ENCODE measurements at regions not wholly inside any gene's neighbourhood (a gene's known extent, or its start where the extent isn't known, plus 50 kb on each side); places are given as distances from the start of the nearest gene placed in this dataset.
"Not testable (repeated sequence)": the region's sequence is repeated elsewhere in the genome, so short reads cannot be mapped to it uniquely, and the experiment has no call there.

GRCh38 chr5:30572279-30572678 is 621.2 kb upstream of the CDH6 start:
- DNase-seq, result no peak

DNA sequence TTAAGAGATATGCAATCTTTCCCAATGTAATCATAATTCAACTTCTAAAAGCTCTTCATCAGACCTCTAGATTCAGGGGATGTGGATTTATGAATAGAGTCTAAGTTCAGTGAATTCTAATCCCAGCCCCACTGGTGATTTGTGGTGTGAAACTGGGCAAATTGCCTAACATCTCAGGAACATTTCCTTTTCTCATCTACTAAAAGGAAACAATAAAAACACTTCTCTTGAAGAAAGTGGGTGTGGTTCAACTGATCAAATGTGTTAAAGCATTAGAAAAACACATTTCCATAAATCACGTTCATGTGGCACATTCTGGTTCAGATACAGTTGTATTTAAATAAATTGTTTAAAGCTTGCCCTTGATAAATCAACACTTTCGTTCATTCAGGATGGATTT is 631.7 kb upstream of the CDH6 start:
- no peak for DNase-seq

DNA sequence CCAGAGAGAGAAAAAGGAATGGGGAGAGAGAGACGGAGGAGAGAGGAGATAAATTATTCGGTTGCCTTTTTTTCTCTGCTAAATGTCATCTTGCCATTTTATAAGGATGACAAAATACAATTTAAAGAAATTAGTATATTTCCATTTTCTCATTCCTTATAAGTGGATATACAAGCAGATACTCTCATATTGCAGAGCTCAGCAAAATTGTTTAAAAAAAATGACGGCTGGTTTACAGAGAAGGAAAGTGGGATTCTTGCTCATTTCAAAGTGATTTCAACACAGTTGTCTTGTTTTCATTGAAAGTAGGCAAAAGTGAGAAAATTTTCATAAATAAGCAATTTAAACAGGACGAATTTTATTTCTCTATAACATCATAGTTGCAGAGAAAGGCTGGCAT is 641.9 kb upstream of the CDH6 start:
- DNase-seq, result no peak

GRCh38 chr5:30548580-30549305 is 644.7 kb upstream of the CDH6 start:
- DNase-seq, result no peak

- DNase-seq, result no peak
Observed at GRCh38 chr5:30540150-30540549, 653.3 kb upstream of the CDH6 start.

DNA sequence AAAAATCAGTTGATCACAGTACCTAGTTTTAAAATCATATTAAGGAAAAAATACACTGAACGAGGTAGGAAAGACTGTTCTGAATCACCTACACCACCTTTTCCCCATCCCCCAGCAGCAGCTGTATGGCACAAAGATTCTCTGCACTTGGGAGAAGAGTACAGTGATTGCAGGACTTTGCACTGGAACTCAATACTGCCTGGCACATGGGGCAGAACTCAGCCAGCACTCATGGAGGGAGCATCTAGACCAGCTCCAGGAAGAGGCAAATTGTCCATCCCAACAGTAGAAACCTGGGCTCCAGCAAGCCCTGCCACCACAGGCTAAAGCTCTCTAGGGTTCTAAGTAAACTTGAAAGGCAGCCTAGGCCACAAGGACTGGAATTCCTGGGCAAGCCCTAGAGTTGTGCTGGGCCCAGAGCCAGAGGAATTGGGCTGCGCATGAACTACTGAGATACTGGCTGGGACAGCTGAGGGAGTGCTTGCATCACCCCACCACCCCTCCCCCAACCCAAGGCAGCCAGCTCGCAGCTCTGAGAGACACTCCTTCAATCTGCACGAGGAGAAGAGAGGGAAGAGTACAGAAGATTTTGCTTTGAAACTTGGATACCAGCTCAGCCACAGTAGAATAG is 654.4 kb upstream of the CDH6 start:
- no peak for DNase-seq

DNA sequence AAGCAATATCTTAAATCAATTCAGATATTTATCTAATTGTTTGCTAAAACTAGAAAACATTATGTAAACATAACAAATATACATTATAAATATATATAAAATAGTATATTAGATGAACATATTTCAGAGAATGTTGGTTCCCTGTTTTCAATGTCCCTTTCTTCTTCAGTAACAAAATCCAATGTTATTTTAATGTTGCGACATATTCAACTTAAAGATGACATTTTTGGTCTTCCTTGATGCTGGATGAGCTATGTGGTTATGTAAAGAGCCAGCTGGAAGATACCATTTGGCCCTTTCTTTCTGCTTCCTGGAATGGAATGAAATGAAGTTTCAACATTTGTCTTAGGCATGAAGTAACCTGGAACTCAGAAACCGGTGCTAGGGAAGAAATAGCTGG is 668.1 kb upstream of the CDH6 start:
- no peak for DNase-seq

DNA sequence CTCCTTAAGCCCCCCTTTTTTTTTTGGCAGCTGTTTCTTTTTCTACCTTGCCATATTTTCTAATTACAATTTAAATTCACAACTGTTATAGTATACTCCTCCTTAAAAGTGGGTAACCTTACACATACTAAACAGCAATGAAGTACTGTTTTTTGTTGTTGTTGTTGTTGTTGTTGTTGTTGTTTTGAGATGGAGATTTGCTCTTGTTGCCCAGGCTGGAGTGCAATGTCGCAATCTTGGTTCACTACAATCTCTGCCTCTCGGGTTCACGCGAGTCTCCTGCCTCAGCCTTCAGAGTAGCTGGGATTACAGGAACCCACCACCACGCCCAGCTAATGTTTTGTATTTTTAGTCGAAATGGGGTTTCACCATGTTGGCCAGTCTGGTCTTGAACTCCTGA is 669.1 kb upstream of the CDH6 start:
- no peak for DNase-seq

- no peak for DNase-seq
Observed at GRCh38 chr5:30523061-30523460, 670.4 kb upstream of the CDH6 start.

- no peak for DNase-seq
Observed at GRCh38 chr5:30505014-30505886, 688.2 kb upstream of the CDH6 start.

- DNase-seq, result no peak
Observed at GRCh38 chr5:30502277-30502676, 691.2 kb upstream of the CDH6 start.

- DNase-seq, result no peak
Observed at GRCh38 chr5:30501065-30501464, 692.4 kb upstream of the CDH6 start.

- no peak for DNase-seq
Observed at GRCh38 chr5:30500513-30500912, 693.0 kb upstream of the CDH6 start.

DNA sequence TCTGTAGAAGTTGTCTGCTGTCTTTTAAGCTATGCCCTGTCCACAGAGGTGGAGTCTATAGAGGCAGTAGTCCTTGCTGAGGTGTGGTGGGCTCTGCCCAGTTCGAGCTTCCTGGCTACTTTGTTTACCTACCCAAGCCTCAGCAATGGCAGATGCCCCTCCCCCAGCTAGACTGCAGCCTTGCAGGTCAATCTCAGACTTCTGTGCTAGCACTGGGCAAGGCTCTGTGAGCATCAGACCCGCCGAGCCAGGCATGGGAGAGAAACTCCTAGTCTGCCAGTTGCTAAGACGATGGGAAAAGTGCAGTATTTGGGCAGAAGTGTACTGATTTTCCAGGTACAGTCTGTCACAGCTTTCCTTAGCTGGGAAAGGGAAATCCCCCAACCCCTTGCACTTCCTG is 694.1 kb upstream of the CDH6 start:
- DNase-seq, result no peak

GRCh38 chr5:30498972-30499371 is 694.5 kb upstream of the CDH6 start:
- no peak for DNase-seq

GRCh38 chr5:30498509-30498908 is 695.0 kb upstream of the CDH6 start:
- DNase-seq, result not testable (repeated sequence)

DNA sequence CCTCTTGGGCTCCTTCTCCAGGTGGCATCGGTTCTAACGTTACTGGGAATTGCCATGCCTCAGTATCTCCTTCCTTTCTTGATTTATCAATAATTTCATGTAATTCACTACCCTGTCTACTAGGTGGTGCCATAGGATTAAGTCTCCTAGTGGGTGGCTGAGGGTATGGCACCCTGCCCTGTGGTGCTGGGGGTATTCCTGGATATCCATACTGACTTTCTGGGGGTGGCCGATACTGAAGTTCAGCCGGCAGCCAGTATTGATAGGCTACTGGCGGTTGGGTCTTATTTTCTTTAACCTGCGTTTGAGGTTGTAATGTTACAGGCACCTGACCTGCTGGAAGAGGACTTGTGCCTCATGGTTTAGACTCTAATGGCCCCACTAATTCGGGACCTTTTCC is 699.4 kb upstream of the CDH6 start:
- not testable (repeated sequence) for DNase-seq

GRCh38 chr5:30479104-30479503 is 714.4 kb upstream of the CDH6 start:
- DNase-seq, result no peak

DNA sequence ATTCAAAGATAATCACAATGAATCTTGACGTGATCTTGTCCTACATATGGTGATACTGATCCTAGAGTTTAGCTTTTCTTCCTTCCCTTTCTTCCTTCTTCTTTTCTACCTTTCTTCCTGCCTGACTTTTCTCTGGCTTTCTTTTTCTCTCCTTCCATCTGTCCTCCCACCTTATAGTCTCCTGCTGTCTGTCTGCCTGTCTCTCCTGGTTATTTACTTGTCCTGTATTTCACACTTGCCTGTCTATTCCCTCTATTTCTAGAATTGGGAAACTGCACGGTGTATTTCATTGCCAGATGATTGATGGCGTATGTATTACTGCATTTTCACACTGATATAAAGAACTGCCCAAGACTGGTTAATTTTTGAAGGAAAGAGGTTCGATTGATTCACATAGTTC is 718.1 kb upstream of the CDH6 start:
- no peak for DNase-seq

- no peak for DNase-seq
Observed at GRCh38 chr5:30469691-30470090, 723.8 kb upstream of the CDH6 start.

- DNase-seq, result no peak
Observed at GRCh38 chr5:30458681-30459080, 734.8 kb upstream of the CDH6 start.

DNA sequence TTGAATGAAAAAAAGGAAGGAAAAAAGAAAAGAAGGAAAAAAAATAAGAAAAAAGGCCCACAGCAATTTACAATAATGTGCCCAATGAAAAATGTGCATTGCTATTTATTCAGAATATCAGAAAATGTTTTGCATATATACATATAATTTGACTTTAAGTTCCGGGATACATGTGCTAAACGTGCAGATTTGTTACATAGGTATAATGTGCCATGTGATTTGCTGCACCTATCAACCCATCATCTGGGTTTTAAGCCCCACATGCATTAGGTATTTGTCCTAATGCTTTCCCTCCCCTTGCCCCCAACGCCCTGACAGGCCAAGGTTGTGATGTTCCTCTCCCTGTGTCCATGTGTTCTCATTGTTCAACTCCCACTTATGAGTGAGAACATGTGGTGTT is 738.0 kb upstream of the CDH6 start:
- not testable (repeated sequence) for DNase-seq

DNA sequence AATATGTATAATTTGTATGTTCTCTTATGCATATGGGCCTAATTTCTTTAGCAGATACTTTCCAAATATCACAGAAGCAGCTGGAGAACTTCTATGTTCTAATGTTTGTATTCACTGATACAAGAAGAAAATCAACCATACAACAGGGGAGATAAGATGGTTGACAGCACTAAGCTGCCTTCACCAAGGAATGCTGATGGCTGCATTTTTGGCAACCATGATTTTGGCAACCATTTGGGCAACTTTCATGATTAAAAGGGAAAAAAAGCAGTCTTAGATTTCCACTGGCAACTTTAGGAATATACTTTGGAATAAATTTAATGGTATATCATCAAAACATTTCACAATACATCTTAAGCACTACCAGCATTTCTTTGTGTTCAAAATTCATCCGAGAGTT is 740.3 kb upstream of the CDH6 start:
- no peak for DNase-seq

DNA sequence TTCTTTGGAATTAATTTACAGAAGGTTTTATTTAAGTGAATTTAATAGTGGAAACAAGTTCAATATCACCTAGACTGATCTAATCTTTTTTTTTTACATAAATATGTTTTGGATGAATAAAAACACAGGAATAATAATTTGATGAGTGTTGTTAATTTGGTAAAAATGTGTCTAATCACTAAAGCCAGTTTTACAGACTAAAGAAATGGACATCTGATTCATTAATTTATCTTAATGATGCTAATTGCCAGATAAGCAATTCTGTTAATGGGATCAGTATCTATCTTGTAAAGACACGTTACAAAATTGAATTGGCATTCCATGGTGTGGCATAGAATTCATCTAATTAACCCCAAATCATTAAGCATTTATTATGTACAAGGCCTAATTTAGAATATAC is 743.3 kb upstream of the CDH6 start:
- no peak for DNase-seq
